Kidney (tissue), 13 donors: ENCODE measurements at regions not wholly inside any gene's neighbourhood (a gene's known extent, or its start where the extent isn't known, plus 50 kb on each side); places are given as distances from the start of the nearest gene placed in this dataset.
"Not testable (repeated sequence)": the region's sequence is repeated elsewhere in the genome, so short reads cannot be mapped to it uniquely, and the experiment has no call there.

ENCODE experiments used
- DNase-seq, 5 donors: peaks; one replicate each; pipeline ENCODE4 v3.0.0-alpha.2; 2013 to 2020
- FAIRE-seq: peaks from 2 replicates; lab custom pipeline; 2012; peaks lifted over from hg19 to GRCh38; lab: Jason Lieb, UNC
- H3K27ac ChIP-seq, 2 donors: one replicate each; pipeline ENCODE4 v1.7.0; 2013; ENCODE audit warnings: low read depth in 2 of 2, low read length in 2 of 2, inconsistent platforms in 1 of 2
- H3K27me3 ChIP-seq: one replicate; pipeline ENCODE4 v1.7.1; 2013; ENCODE audit warnings: low read length, inconsistent platforms; ENCODE audit not compliant: control insufficient read depth, insufficient read depth
- H3K36me3 ChIP-seq, 3 donors: one replicate each; pipeline versions ENCODE4 v1.7.0 to v1.7.1; 2013; ENCODE audit warnings: low read length in 3 of 3, control low read depth in 1 of 3, inconsistent platforms in 1 of 3; ENCODE audit not compliant: insufficient read depth in 3 of 3, control insufficient read depth in 2 of 3
- H3K4me1 ChIP-seq, 3 donors: one replicate each; pipeline versions ENCODE4 v1.7.0 to v1.7.1; 2013; ENCODE audit warnings: low read length in 3 of 3, inconsistent platforms in 1 of 3, low read depth in 1 of 3; ENCODE audit not compliant: control insufficient read depth in 2 of 3, insufficient read depth in 2 of 3
- H3K4me3 ChIP-seq, 3 donors: one replicate each; pipeline versions ENCODE4 v1.7.0 to v1.8.1; 2013; ENCODE audit warnings: low read length in 3 of 3, control low read depth in 1 of 3, inconsistent platforms in 1 of 3
- H3K9ac ChIP-seq, 3 donors: one replicate each; pipeline versions ENCODE4 v1.7.0 to v1.7.1; 2013; ENCODE audit warnings: low read length in 3 of 3, control low read depth in 1 of 3, inconsistent platforms in 1 of 3
- H3K9me3 ChIP-seq, 3 donors: one replicate each; pipeline versions ENCODE4 v1.7.0 to v1.7.1; 2013; ENCODE audit warnings: low read length in 3 of 3, control low read depth in 1 of 3, inconsistent platforms in 1 of 3; ENCODE audit not compliant: control insufficient read depth in 2 of 3, insufficient read depth in 1 of 3
- intact Hi-C: fragments of 100-400 bp; cut with DNase I; formaldehyde crosslinking; loops from one replicate; pipeline ENCODE4 v1.11.1; 2022
- TF ChIP-seq, protein P1 (sequence below): IDR thresholded peaks from 3 replicates; pipeline ENCODE4 v1.5.1; 2012; ENCODE audit warnings: mild to moderate bottlenecking, moderate library complexity, borderline replicate concordance; ENCODE audit not compliant: insufficient read depth; ENCODE audit errors: extremely low read depth
- donor health status: control.
- donor health status: control.
- donor health status: control.
- donor health status: control.
- donor health status: control.
- donor health status: DM: yes; HTN: yes; CAD: no.
- donor health status: Normal renal cell carcinoma (clear cell type).

DNA sequence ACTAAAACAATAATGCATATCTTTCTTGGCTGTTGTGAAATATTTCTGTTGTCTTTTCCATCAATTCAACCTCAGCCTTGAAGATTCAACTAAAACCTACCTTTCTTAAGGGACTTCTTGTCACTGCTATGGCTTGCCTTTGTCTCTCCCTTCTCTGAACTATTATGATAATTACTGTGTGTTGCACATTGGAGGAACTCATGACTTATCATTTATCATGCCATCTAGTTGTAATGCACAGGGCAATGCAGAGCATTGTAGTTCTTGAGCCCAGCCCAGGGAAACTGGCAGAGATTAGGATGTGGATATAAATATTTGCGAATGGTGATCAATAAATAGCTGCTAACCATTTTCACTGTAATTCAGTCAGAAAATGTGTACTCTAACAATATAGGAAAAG, 427.1 kb upstream of the FRG2C start:
- no peak for FAIRE-seq
- Histone ChIP-seq H3K4me3 (no peak overlapping the region), H3K27me3 (no peaks in the 10 kb centered on the region), H3K9ac (no peak overlapping the region), H3K36me3 (no peaks in the 10 kb centered on the region), H3K9me3 (no peaks in the 10 kb centered on the region), H3K27ac (no peak overlapping the region), H3K4me1 (no peaks in the 10 kb centered on the region)
- TF ChIP-seq, protein P1, sequence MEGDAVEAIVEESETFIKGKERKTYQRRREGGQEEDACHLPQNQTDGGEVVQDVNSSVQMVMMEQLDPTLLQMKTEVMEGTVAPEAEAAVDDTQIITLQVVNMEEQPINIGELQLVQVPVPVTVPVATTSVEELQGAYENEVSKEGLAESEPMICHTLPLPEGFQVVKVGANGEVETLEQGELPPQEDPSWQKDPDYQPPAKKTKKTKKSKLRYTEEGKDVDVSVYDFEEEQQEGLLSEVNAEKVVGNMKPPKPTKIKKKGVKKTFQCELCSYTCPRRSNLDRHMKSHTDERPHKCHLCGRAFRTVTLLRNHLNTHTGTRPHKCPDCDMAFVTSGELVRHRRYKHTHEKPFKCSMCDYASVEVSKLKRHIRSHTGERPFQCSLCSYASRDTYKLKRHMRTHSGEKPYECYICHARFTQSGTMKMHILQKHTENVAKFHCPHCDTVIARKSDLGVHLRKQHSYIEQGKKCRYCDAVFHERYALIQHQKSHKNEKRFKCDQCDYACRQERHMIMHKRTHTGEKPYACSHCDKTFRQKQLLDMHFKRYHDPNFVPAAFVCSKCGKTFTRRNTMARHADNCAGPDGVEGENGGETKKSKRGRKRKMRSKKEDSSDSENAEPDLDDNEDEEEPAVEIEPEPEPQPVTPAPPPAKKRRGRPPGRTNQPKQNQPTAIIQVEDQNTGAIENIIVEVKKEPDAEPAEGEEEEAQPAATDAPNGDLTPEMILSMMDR: no peak
- no peak for DNase-seq
- intact Hi-C loops: no loop called here

DNA sequence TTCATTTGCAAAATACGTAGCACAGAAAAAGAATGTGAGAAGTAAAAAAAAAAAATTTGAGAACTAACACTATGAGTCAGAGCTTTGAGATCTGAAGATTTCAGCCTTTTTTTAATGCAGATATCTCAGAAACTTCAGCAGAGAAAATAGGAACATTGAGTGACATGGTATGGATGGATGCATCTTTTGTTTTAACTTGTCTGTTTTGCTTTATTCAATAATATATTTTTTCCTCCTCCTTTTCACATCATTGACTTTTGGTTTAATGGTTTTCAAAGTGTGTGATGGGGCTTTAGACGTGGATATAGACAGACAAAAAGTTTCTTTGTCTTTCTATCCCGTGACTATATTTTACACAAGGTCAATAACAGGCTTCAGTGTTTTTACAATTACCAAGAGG, 426.7 kb upstream of the FRG2C start:
- Histone ChIP-seq H3K9ac (no peak overlapping the region), H3K9me3 (no peaks in the 10 kb centered on the region), H3K27ac (no peak overlapping the region), H3K27me3 (no peaks in the 10 kb centered on the region), H3K4me1 (no peaks in the 10 kb centered on the region), H3K4me3 (no peak overlapping the region), H3K36me3 (no peaks in the 10 kb centered on the region)
- no peak for FAIRE-seq
- DNase-seq: no peak
- intact Hi-C loops: no loop called here
- TF ChIP-seq, protein P1: no peak

DNA sequence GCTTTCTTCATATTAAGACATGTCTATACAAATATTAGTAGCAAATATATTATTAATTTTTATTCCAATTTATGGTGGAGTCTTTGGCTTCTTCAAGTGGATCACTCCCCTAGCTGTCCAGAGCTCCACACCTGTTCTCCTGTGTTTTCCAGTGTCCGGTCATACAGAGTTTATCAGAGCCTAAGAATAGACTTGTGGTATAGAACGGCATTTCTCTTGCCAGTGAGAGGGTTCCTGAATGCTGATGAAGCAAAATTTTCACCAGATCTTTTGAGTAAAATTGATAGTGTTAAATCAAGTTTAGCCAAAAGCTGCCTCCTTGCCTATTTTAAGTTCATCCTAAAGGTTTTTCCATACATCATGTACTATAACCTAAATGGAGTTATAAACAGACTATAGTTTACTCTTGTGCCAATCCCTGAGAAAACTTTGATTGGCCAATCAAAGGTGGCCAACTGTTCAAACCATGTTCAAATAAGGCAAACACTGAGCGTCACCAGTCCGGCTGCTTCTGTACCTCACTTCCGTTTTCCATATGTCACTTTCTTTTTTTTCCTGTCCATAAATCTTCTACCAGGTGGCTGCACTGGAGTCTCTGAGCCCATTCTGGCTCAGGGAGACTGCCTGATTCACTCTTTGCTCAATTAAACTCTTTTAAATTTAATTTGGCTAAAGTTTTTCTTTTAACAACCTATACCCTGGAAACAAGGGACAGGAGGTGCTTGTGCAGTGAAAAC, 422.7 kb upstream of the FRG2C start:
- FAIRE-seq, H3K4me3 ChIP-seq, DNase-seq, H3K27me3 ChIP-seq, H3K36me3 ChIP-seq, H3K4me1 ChIP-seq, intact Hi-C loops, H3K27ac ChIP-seq, H3K9me3 ChIP-seq, H3K9ac ChIP-seq: not testable (repeated sequence)

DNA sequence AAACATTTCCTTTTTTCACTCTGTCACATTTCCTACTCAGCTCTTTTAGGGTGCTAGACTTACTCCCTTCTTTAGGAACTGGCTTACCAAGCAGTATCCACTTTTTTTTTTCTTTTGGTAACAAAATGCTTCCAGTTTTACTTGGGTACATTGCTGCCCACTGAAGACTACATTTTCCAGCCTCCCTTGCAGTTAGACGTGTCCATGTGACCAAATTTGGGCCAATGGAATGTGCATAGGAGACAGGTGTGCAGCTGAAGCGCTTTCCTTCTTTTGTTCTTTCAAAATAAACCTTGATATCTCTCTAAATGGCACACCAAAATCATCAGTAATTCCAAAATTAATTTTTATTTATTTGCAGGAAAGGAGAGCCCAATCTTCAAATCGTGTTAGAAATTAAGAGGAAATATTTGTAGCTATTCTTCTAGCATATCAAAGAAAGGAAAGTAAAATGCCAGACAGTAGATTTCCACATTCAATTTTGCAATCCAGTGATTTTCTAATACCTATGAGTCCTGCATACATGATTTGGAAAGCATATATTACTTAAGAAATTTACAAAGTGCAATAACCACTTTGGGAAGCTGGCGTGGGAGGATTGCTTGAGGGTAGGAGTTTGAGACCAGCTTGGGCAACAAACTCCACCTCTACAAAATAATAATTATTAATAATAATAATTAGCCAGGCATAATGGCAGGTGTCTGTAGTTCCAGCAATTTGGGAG, 422.0 kb upstream of the FRG2C start:
- H3K4me3 ChIP-seq: no peak overlapping the region
- no peaks in the 10 kb centered on the region for H3K36me3 ChIP-seq
- FAIRE-seq: no peak
- H3K4me1 ChIP-seq: no peaks in the 10 kb centered on the region
- DNase-seq: no peak
- H3K9ac ChIP-seq: no peak overlapping the region
- no peaks in the 10 kb centered on the region for H3K9me3 ChIP-seq
- no peaks in the 10 kb centered on the region for H3K27me3 ChIP-seq
- H3K27ac ChIP-seq: no peak overlapping the region
- TF ChIP-seq, protein P1: no peak
- intact Hi-C loops: no loop called here
